ENCODE measurements at regions not wholly inside any gene's neighbourhood (a gene's known extent, or its start where the extent isn't known, plus 50 kb on each side); places are given as distances from the start of the nearest gene placed in this dataset.

GRCh38 chr1:60922304-60922703 lies 160.1 kb upstream of the NFIA start:
- Histone ChIP-seq H3F3A (ENCODE audit: insufficient read depth, low read length, poor library complexity, severe bottlenecking) (no peaks in the 10 kb centered on the region), H4K20me1 (ENCODE audit: insufficient read depth) (no peaks in the 10 kb centered on the region), H3K27ac (ENCODE audit: low read length) (no peak overlapping the region), H2AFZ (ENCODE audit: low read depth, low read length) (no peak overlapping the region), H3K9me3 (ENCODE audit: low read length) (no peaks in the 10 kb centered on the region), H3K79me2 (replicated peaks; ENCODE audit: insufficient read depth, low read length) (no peaks in the 10 kb centered on the region), H3K4me3 (ENCODE audit: low read length) (no peak overlapping the region), H3K4me2 (ENCODE audit: low read length) (no peak overlapping the region), H3K27me3 (ENCODE audit: insufficient read depth, low read depth, low read length) (no peaks in the 10 kb centered on the region), H3K9ac (ENCODE audit: low read length) (no peak overlapping the region), H3K9me2 (ENCODE audit: insufficient read depth, low read length) (no peaks in the 10 kb centered on the region), H3K36me3 (ENCODE audit: insufficient read depth, low read length) (no peaks in the 10 kb centered on the region)
- TF ChIP-seq EZH2 (IDR thresholded peaks at IDR 0.05; ENCODE audit: borderline replicate concordance, insufficient read depth, low read length, poor library complexity, severe bottlenecking) (no peak), POLR2AphosphoS5 (IDR thresholded peaks at IDR 0.05) (no peak), RAD21 (conservative IDR thresholded peaks at IDR 0.05) (no peak), SMC3 (conservative IDR thresholded peaks at IDR 0.05; ENCODE audit: poor library complexity) (no peak), MXI1 (conservative IDR thresholded peaks at IDR 0.05; ENCODE audit: poor library complexity, severe bottlenecking) (no peak), REST (IDR thresholded peaks at IDR 0.05; ENCODE audit: borderline replicate concordance) (no peak), CTCF (IDR thresholded peaks at IDR 0.05; ENCODE audit: poor library complexity, severe bottlenecking) (no peak), EP300 (conservative IDR thresholded peaks at IDR 0.05; ENCODE audit: poor library complexity, severe bottlenecking) (no peak), TAF1 (IDR thresholded peaks at IDR 0.05; ENCODE audit: low read depth) (no peak)

- Histone ChIP-seq H3K4me2 (ENCODE audit: low read length) (no peak overlapping the region), H3K27ac (ENCODE audit: low read length) (no peak overlapping the region), H3F3A (ENCODE audit: insufficient read depth, low read length, poor library complexity, severe bottlenecking) (no peaks in the 10 kb centered on the region), H3K27me3 (ENCODE audit: insufficient read depth, low read depth, low read length) (no peaks in the 10 kb centered on the region), H3K9ac (ENCODE audit: low read length) (no peak overlapping the region), H3K79me2 (replicated peaks; ENCODE audit: insufficient read depth, low read length) (no peaks in the 10 kb centered on the region), H2AFZ (ENCODE audit: low read depth, low read length) (no peak overlapping the region), H3K36me3 (ENCODE audit: insufficient read depth, low read length) (no peaks in the 10 kb centered on the region), H3K9me2 (ENCODE audit: insufficient read depth, low read length) (no peaks in the 10 kb centered on the region), H3K4me3 (ENCODE audit: low read length) (no peak overlapping the region), H3K9me3 (ENCODE audit: low read length) (no peaks in the 10 kb centered on the region), H4K20me1 (ENCODE audit: insufficient read depth) (no peaks in the 10 kb centered on the region)
- no peak for TF ChIP-seq RAD21 (conservative IDR thresholded peaks at IDR 0.05)
- no peak for TF ChIP-seq EZH2 (IDR thresholded peaks at IDR 0.05; ENCODE audit: borderline replicate concordance, insufficient read depth, low read length, poor library complexity, severe bottlenecking)
Observed at GRCh38 chr1:60921175-60921574, 161.2 kb upstream of the NFIA start.

- no peak overlapping the region for H2AFZ ChIP-seq (ENCODE audit: low read depth, low read length)
Observed at GRCh38 chr1:60920561-60920960, 161.8 kb upstream of the NFIA start.

More at GRCh38 chr1:60920561-60920960, 161.8 kb upstream of the NFIA start:
- Histone ChIP-seq H3K27ac (ENCODE audit: low read length) (no peak overlapping the region), H3F3A (ENCODE audit: insufficient read depth, low read length, poor library complexity, severe bottlenecking) (no peaks in the 10 kb centered on the region), H3K9me3 (ENCODE audit: low read length) (no peaks in the 10 kb centered on the region), H3K9me2 (ENCODE audit: insufficient read depth, low read length) (no peaks in the 10 kb centered on the region), H3K36me3 (ENCODE audit: insufficient read depth, low read length) (no peaks in the 10 kb centered on the region), H3K9ac (ENCODE audit: low read length) (no peak overlapping the region), H3K4me2 (ENCODE audit: low read length) (no peak overlapping the region), H4K20me1 (ENCODE audit: insufficient read depth) (no peaks in the 10 kb centered on the region), H3K27me3 (ENCODE audit: insufficient read depth, low read depth, low read length) (no peaks in the 10 kb centered on the region), H3K4me3 (ENCODE audit: low read length) (no peak overlapping the region), H3K79me2 (replicated peaks; ENCODE audit: insufficient read depth, low read length) (no peaks in the 10 kb centered on the region)
- TF ChIP-seq SMC3 (conservative IDR thresholded peaks at IDR 0.05; ENCODE audit: poor library complexity) (no peak), REST (IDR thresholded peaks at IDR 0.05; ENCODE audit: borderline replicate concordance) (no peak)
